Endothelial cell of umbilical vein (primary cell): ENCODE measurements at regions not wholly inside any gene's neighbourhood (a gene's known extent, or its start where the extent isn't known, plus 50 kb on each side); places are given as distances from the start of the nearest gene placed in this dataset.

Source experiments
- BruUV-seq: library from RNA; stranded (reverse); fragments of 400-500 nt; replicated peaks from 2 replicates; lab custom pipeline; 2021; lab: Mats Ljungman, UMichigan
- CTCF ChIA-PET: fragments of 300-600, 350-600 bp; sonication (Branson Sonifier 250); formaldehyde crosslinking; loops from one replicate; lab custom pipeline; 2021; ENCODE audit warnings: antibody characterized with exemption, inconsistent platforms; lab: Charles Lee
- POLR2A ChIA-PET: fragments of 300-600, 350-600 bp; sonication (Branson Sonifier 250); formaldehyde crosslinking; loops from one replicate; lab custom pipeline; 2021; ENCODE audit warnings: antibody characterized with exemption, inconsistent platforms; lab: Charles Lee
- DNase-seq: peaks from one replicate; pipeline ENCODE4 v3.0.0-alpha.2; 2011; ENCODE audit warnings: low read depth, low spot score
- FAIRE-seq: peaks from 2 replicates; lab custom pipeline; 2011; peaks lifted over from hg19 to GRCh38; lab: Jason Lieb, UNC
- H2AFZ ChIP-seq: 2 replicates; pipeline ENCODE4 v1.6.0; 2012; ENCODE audit warnings: low read depth, low read length, control low read depth, inconsistent platforms
- H3K27ac ChIP-seq: 2 replicates; pipeline ENCODE4 v1.5.1; 2011; ENCODE audit warnings: low read depth, mild to moderate bottlenecking, control low read depth, low read length, moderate library complexity; ENCODE audit not compliant: insufficient read depth
- H3K27me3 ChIP-seq, 2 experiments: 2 replicates each; pipeline versions ENCODE4 v1.6.0 to v1.6.1; 2011; ENCODE audit warnings: low read length in 2 of 2, mixed read lengths in 1 of 2; ENCODE audit not compliant: control insufficient read depth in 2 of 2, insufficient read depth in 2 of 2
- H3K36me3 ChIP-seq, 2 experiments: 2 replicates in 1 of 2; 3 replicates in 1 of 2; pipeline ENCODE4 v1.5.1; 2011; ENCODE audit warnings: low read length in 2 of 2, mild to moderate bottlenecking in 1 of 2, moderate library complexity in 1 of 2; ENCODE audit not compliant: control insufficient read depth in 2 of 2, insufficient read depth in 2 of 2; ENCODE audit errors: extremely low read depth in 1 of 2
- H3K4me1 ChIP-seq: 3 replicates; pipeline ENCODE4 v1.5.1; 2011; ENCODE audit warnings: mild to moderate bottlenecking, low read length; ENCODE audit not compliant: control insufficient read depth, insufficient read depth; ENCODE audit errors: extremely low read depth
- H3K4me2 ChIP-seq: 2 replicates; pipeline ENCODE4 v1.6.1; 2011; ENCODE audit warnings: low read length, control low read depth, mixed read lengths; ENCODE audit not compliant: insufficient read depth
- H3K4me3 ChIP-seq, 3 experiments: fragments of 200-600 bp in 1 of 3; sonication (generic), shearing (Covaris generic) in 1 of 3; replicated peaks in 1 of 3; 2 replicates each; pipeline ENCODE4 v1.5.1; 2011 to 2016; ENCODE audit warnings: control low read depth in 3 of 3, low read length in 3 of 3, mild to moderate bottlenecking in 2 of 3, inconsistent platforms in 1 of 3, low read depth in 1 of 3, moderate library complexity in 1 of 3; ENCODE audit not compliant: insufficient read depth in 1 of 3
- H3K79me2 ChIP-seq: 2 replicates; pipeline ENCODE4 v1.6.0; 2012; ENCODE audit warnings: low read length, inconsistent platforms; ENCODE audit not compliant: control insufficient read depth, insufficient read depth
- H3K9ac ChIP-seq: replicated peaks from 2 replicates; pipeline ENCODE3; 2011; ENCODE audit warnings: low read length, control low read depth; ENCODE audit not compliant: insufficient read depth; ENCODE audit errors: extremely low read depth
- H3K9me1 ChIP-seq: replicated peaks from 3 replicates; pipeline ENCODE4 v1.6.0; 2011; ENCODE audit warnings: mild to moderate bottlenecking, low read length; ENCODE audit not compliant: control insufficient read depth, insufficient read depth; ENCODE audit errors: extremely low read depth
- H3K9me3 ChIP-seq: replicated peaks from 2 replicates; pipeline ENCODE4 v1.5.1; 2012; ENCODE audit warnings: low read length, inconsistent platforms; ENCODE audit not compliant: control insufficient read depth, insufficient read depth
- H4K20me1 ChIP-seq: replicated peaks from 2 replicates; pipeline ENCODE3; 2011; ENCODE audit warnings: mild to moderate bottlenecking, low read length; ENCODE audit not compliant: control insufficient read depth, insufficient read depth; ENCODE audit errors: extremely low read depth
- CTCF ChIP-seq, 2 donors: IDR thresholded peaks; 1 replicate in 1 of 2; 2 replicates in 1 of 2; pipeline ENCODE4 v1.5.1; 2011; ENCODE audit warnings: low read length in 2 of 2, mild to moderate bottlenecking in 2 of 2, moderate library complexity in 2 of 2, control low read depth in 1 of 2, inconsistent platforms in 1 of 2, low read depth in 1 of 2; ENCODE audit not compliant: insufficient read depth in 1 of 2; ENCODE audit errors: extremely low read depth in 1 of 2
- EZH2 ChIP-seq: IDR thresholded peaks from 2 replicates; pipeline ENCODE4 v1.6.1; 2012; ENCODE audit warnings: borderline replicate concordance, low read depth, mild to moderate bottlenecking, moderate library complexity, low read length, inconsistent platforms; ENCODE audit not compliant: severe bottlenecking
- FOS ChIP-seq: IDR thresholded peaks from 2 replicates; pipeline ENCODE4 v1.6.1; 2011; ENCODE audit warnings: mild to moderate bottlenecking, low read length, moderate library complexity, borderline replicate concordance; ENCODE audit not compliant: insufficient read depth
- GATA2 ChIP-seq: IDR thresholded peaks from 2 replicates; pipeline ENCODE4 v1.7.0; 2011; ENCODE audit warnings: low read depth, mild to moderate bottlenecking, moderate library complexity, mixed read lengths, low read length; ENCODE audit not compliant: insufficient read length, insufficient read depth
- JUN ChIP-seq: IDR thresholded peaks from 2 replicates; pipeline ENCODE4 v1.6.1; 2011; ENCODE audit warnings: borderline replicate concordance, low read depth; ENCODE audit not compliant: insufficient read length, insufficient read depth
- MAX ChIP-seq: IDR thresholded peaks from 2 replicates; pipeline ENCODE4 v1.6.1; 2011; ENCODE audit not compliant: insufficient read depth, insufficient read length
- MYC ChIP-seq: IDR thresholded peaks from one replicate; pipeline ENCODE4 v1.6.1; 2011; ENCODE audit warnings: mild to moderate bottlenecking, low read depth, low read length
- POLR2A ChIP-seq: IDR thresholded peaks from 2 replicates; pipeline ENCODE4 v1.6.1; 2012; ENCODE audit warnings: low read depth, mild to moderate bottlenecking, control low read depth, low read length
- POLR2AphosphoS5 ChIP-seq: IDR thresholded peaks from 2 replicates; pipeline ENCODE4 v1.6.1; 2012; ENCODE audit warnings: low read depth, mild to moderate bottlenecking, control low read depth, low read length, moderate library complexity; ENCODE audit not compliant: insufficient read depth
- dilution Hi-C: fragments of 300-500 bp; cut with MboI; formaldehyde crosslinking; loops from one replicate; pipeline ENCODE4 v1.15.0; 2019; ENCODE audit warnings: low sequenced_read_pairs; ENCODE audit not compliant: extremely low pct_ligation_motif_present
- intact Hi-C: fragments of 100-400 bp; cut with micrococcal nuclease; formaldehyde crosslinking; loops from one replicate; pipeline ENCODE4 v1.10.0; 2022

GRCh38 chr10:44186150-44186549, 198.7 kb downstream of the CXCL12 start:
- H3K4me1 ChIP-seq = no peaks in the 10 kb centered on the region
- TF ChIP-seq POLR2A (no peak), GATA2 (no peak), POLR2AphosphoS5 (no peak), CTCF (IDR thresholded peaks at IDR 0.05; ENCODE audit: extremely low read depth in 1 of 2, insufficient read depth in 1 of 2, low read depth in 1 of 2, low read length in 2 of 2) (no peak), EZH2 (no peak), MAX (no peak), MYC (no peak), FOS (no peak), JUN (no peak)
- H4K20me1 ChIP-seq = no peaks in the 10 kb centered on the region
- no peak overlapping the region for H3K4me2 ChIP-seq
- dilution Hi-C loops (no loop called here), intact Hi-C loops (no loop called here)
- H3K9ac ChIP-seq = no peak overlapping the region
- H3K9me1 ChIP-seq = no peaks in the 10 kb centered on the region
- no peak overlapping the region for H2AFZ ChIP-seq
- no peaks in the 10 kb centered on the region for H3K27me3 ChIP-seq
- no peak for FAIRE-seq
- ChIA-PET CTCF (no interaction called here), POLR2A (no interaction called here)
- H3K79me2 ChIP-seq = no peaks in the 10 kb centered on the region
- no peaks in the 10 kb centered on the region for H3K36me3 ChIP-seq
- no peak overlapping the region for H3K4me3 ChIP-seq
- no peak for DNase-seq
- BruUV-seq = no TSS peak
- H3K9me3 ChIP-seq = no peaks in the 10 kb centered on the region
- no peak overlapping the region for H3K27ac ChIP-seq
